ENCODE measurements at regions not wholly inside any gene's neighbourhood (a gene's known extent, or its start where the extent isn't known, plus 50 kb on each side); places are given as distances from the start of the nearest gene placed in this dataset.

DNA sequence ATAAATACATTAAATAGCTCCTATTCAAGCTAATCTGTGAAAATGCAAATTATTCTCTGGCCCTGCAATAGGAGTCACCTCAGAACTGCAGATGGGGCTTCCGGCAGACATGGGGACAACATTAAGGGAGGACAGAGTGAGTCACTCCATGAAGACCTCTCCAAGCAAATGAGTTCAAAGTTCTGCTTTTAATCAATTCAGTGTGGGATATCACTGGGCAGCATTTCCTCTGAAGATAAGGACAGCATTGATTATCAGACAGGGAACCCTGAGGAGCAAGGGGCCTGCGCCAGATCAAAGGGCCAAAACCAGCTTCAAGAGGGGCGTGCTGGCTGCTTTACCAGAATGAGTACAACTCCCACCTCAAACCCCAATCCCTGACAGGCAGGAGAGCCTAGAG lies 356.9 kb upstream of the KLHL29 start:
- H3K27me3 ChIP-seq (ENCODE audit: control insufficient read depth, insufficient read depth, low read length), result no peaks in the 10 kb centered on the region

DNA sequence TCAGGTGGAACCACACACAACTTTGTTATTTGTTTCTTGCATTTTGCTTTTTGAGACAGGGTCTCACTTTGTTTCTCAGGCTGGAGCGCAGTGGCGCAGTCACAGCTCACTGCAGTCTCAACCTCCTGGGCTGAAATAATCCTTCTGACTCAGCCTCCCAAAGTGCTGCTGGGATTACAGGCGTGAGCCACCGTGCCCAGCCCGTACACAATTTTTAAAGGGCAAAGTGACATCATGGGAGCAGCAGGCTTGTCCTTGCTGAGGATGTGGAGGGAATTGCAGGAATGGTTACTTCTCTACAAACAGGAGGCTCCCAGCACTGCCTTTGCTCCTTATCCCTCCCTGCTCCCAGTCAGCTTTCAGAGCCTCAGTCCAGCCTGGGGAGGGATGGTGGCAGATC lies 355.9 kb upstream of the KLHL29 start:
- no peak overlapping the region for H3K4me3 ChIP-seq (ENCODE audit: low read depth, low read length)
- H3K27me3 ChIP-seq (ENCODE audit: control insufficient read depth, insufficient read depth, low read length), result no peaks in the 10 kb centered on the region
- H3K36me3 ChIP-seq (ENCODE audit: control insufficient read depth, insufficient read depth, low read length), result no peaks in the 10 kb centered on the region
- H3K4me1 ChIP-seq (ENCODE audit: control insufficient read depth, insufficient read depth, low read length), result peaks cover 5% of the 10 kb centered on the region; the same call in 1 of the 2 replicates
- no peak overlapping the region for H3K9ac ChIP-seq (ENCODE audit: low read length)
- no peaks in the 10 kb centered on the region for H3K9me3 ChIP-seq (ENCODE audit: control insufficient read depth, insufficient read depth, low read depth, low read length)
- H3K27ac ChIP-seq (ENCODE audit: low read depth, low read length), result no peak overlapping the region

More for the DNA sequence above, 356.9 kb upstream of the KLHL29 start:
- H3K4me1 ChIP-seq (ENCODE audit: control insufficient read depth, insufficient read depth, low read length), result peaks cover 5% of the 10 kb centered on the region; the same call in 1 of the 2 replicates
- no peak overlapping the region for H3K9ac ChIP-seq (ENCODE audit: low read length)
- no peaks in the 10 kb centered on the region for H3K9me3 ChIP-seq (ENCODE audit: control insufficient read depth, insufficient read depth, low read depth, low read length)
- no peak overlapping the region for H3K4me3 ChIP-seq (ENCODE audit: low read depth, low read length)
- peak overlapping the region; percentile 35; the same call in 1 of the 2 replicates for H3K27ac ChIP-seq (ENCODE audit: low read depth, low read length)
- H3K36me3 ChIP-seq (ENCODE audit: control insufficient read depth, insufficient read depth, low read length), result no peaks in the 10 kb centered on the region

DNA sequence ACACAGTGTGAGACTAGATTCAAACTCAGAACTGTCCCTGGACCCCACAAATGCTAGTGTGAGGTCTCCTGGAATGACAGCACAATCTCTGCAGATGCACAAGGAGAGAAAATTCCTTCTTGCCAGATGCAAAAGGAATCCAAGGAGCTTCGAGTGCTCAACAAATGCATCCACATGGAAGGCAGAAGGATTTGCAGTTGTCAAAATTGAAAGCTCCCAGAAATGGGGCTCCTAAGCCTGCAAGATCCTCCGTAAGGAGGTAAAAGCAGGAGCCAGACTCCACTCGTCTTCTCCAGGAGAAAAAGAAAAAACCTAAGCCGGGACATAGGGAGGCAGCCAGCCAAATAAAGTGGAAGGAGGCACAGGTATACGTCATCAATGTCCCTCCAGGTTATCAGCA lies 355.0 kb upstream of the KLHL29 start:
- Histone ChIP-seq H3K4me1 (ENCODE audit: control insufficient read depth, insufficient read depth, low read length) (peaks cover 5% of the 10 kb centered on the region; the same call in 1 of the 2 replicates), H3K27ac (ENCODE audit: low read depth, low read length) (no peak overlapping the region), H3K27me3 (ENCODE audit: control insufficient read depth, insufficient read depth, low read length) (no peaks in the 10 kb centered on the region), H3K9ac (ENCODE audit: low read length) (no peak overlapping the region), H3K4me3 (ENCODE audit: low read depth, low read length) (no peak overlapping the region), H3K36me3 (ENCODE audit: control insufficient read depth, insufficient read depth, low read length) (no peaks in the 10 kb centered on the region), H3K9me3 (ENCODE audit: control insufficient read depth, insufficient read depth, low read depth, low read length) (no peaks in the 10 kb centered on the region)

DNA sequence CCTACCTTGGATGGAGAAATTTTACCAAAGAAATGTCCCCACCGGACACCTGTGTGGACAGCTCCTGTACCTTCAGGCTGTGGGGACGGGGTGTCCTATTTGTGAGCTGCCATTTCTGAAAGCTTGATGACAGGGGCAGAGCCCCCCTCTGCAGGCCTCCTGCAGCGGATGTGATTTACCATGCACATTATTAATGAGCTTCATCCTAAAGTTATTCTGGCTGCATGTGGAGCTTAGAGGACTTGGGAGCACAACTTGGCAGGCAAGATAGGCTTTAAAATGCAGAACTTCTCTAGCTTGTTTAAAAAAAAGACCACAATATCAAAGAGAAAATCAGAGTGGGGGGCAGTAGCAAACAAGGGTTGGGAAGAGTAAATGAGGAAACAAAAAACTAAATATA lies 350.0 kb upstream of the KLHL29 start:
- Histone ChIP-seq H3K4me3 (ENCODE audit: low read depth, low read length) (no peak overlapping the region), H3K9ac (ENCODE audit: low read length) (no peak overlapping the region), H3K36me3 (ENCODE audit: control insufficient read depth, insufficient read depth, low read length) (no peaks in the 10 kb centered on the region), H3K9me3 (ENCODE audit: control insufficient read depth, insufficient read depth, low read depth, low read length) (no peaks in the 10 kb centered on the region), H3K4me1 (ENCODE audit: control insufficient read depth, insufficient read depth, low read length) (no peaks in the 10 kb centered on the region), H3K27ac (ENCODE audit: low read depth, low read length) (no peak overlapping the region), H3K27me3 (ENCODE audit: control insufficient read depth, insufficient read depth, low read length) (no peaks in the 10 kb centered on the region)

DNA sequence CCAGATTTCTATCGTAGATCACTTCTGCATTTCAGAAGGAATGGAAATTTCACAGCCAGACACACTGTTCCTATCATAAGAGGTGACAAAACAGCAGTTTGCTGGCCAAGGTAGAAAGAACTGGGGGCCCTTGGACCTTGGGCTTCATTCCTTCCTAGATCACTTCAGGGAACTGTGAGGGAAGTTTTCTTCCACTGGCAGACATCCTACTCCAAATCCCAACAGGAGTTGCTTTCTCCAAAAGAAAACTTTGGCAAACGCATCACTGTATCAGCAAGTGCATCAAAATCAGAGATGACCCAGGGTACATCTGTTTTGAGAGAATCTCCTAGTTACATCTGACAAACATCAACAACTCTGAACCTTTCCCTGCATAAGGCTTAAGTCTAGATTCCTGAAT lies 348.4 kb upstream of the KLHL29 start:
- Histone ChIP-seq H3K27ac (ENCODE audit: low read depth, low read length) (no peak overlapping the region), H3K27me3 (ENCODE audit: control insufficient read depth, insufficient read depth, low read length) (no peaks in the 10 kb centered on the region)

DNA sequence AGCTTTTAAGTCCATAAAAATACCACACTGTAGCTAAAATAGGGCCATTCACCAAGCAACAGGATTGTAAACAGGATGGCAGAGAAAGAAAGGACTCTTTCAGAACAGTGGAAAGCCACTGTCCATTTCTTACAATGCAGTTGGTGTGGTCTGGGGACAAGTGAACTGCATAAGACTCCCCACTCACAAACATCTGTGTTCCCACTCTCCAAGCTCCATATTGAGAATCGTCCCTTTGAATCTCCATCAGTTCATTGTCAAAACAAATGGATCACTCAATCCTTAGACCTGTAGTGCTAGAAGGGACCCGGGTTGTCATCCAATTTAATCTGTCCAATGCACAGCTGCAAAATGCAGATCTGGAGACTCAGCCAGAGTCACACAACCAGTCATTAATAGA lies 347.4 kb upstream of the KLHL29 start:
- H3K27ac ChIP-seq (ENCODE audit: low read depth, low read length), result no peak overlapping the region
- H3K36me3 ChIP-seq (ENCODE audit: control insufficient read depth, insufficient read depth, low read length), result no peaks in the 10 kb centered on the region
- H3K27me3 ChIP-seq (ENCODE audit: control insufficient read depth, insufficient read depth, low read length), result no peaks in the 10 kb centered on the region
- no peaks in the 10 kb centered on the region for H3K4me1 ChIP-seq (ENCODE audit: control insufficient read depth, insufficient read depth, low read length)
- H3K4me3 ChIP-seq (ENCODE audit: low read depth, low read length), result no peak overlapping the region
- no peak overlapping the region for H3K9ac ChIP-seq (ENCODE audit: low read length)
- no peaks in the 10 kb centered on the region for H3K9me3 ChIP-seq (ENCODE audit: control insufficient read depth, insufficient read depth, low read depth, low read length)

More for the DNA sequence above, 348.4 kb upstream of the KLHL29 start:
- Histone ChIP-seq H3K36me3 (ENCODE audit: control insufficient read depth, insufficient read depth, low read length) (no peaks in the 10 kb centered on the region), H3K4me3 (ENCODE audit: low read depth, low read length) (no peak overlapping the region), H3K9ac (ENCODE audit: low read length) (no peak overlapping the region), H3K4me1 (ENCODE audit: control insufficient read depth, insufficient read depth, low read length) (no peaks in the 10 kb centered on the region), H3K9me3 (ENCODE audit: control insufficient read depth, insufficient read depth, low read depth, low read length) (no peaks in the 10 kb centered on the region)

DNA sequence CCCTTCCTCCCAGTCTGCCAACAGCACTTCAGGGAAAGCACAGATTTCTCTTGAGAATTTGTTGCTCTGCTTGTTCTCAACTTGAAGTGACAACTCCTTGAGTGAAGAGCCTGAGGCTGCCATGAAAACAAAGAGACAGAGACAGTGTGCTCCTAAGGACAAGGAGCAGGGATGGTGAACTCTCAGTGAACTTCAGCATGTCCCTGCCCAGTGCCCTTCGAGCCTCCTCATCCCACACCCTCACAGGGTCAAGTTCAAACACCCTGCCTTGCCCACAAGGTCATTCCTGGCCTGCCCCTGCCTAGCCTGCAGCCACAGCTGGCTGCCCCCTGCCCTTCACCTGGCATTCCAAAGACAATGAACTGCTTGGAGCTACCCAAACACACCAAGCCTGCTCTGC lies 343.5 kb upstream of the KLHL29 start:
- 0 out of 2 replicates have a peak, but pooled peaks cover 2% of the 10 kb centered on the region for H3K9me3 ChIP-seq (ENCODE audit: control insufficient read depth, insufficient read depth, low read depth, low read length)
- no peak overlapping the region for H3K4me3 ChIP-seq (ENCODE audit: low read depth, low read length)
- no peaks in the 10 kb centered on the region for H3K27me3 ChIP-seq (ENCODE audit: control insufficient read depth, insufficient read depth, low read length)
- H3K4me1 ChIP-seq (ENCODE audit: control insufficient read depth, insufficient read depth, low read length), result no peaks in the 10 kb centered on the region
- H3K27ac ChIP-seq (ENCODE audit: low read depth, low read length), result no peak overlapping the region
- no peaks in the 10 kb centered on the region for H3K36me3 ChIP-seq (ENCODE audit: control insufficient read depth, insufficient read depth, low read length)
- no peak overlapping the region for H3K9ac ChIP-seq (ENCODE audit: low read length)

DNA sequence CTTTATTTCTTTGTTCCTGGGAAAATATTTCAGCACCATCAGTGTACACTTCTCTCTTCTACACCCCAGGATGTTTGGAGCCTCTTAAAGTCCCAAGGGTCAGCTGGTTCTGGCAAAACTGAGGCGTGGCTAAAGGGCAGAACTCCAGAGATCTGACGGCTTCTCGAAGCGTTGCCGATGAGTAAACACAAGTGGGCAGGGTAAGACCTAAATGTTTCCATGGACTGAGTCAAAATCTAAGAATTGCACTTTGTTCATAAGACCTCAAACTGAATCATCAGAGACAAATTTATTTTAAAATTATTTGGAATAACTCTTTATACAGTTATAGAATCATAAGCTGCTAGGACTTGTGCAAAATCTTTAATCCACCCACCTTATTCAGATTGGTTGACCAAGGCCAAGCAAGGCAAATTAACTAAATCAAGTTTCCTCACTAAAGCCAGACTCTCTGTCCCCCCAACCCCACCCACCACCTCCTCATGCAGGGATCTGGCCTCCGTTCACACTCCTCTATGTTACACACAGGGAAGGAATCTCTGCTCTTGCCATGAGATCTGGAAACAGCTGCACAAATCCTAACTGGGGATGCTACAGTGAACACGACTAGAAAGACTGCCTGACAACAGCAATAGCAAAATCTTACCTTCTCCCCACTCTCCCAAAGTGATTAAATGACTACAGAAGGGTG lies 342.6 kb upstream of the KLHL29 start:
- Histone ChIP-seq H3K4me3 (ENCODE audit: low read depth, low read length) (no peak overlapping the region), H3K27me3 (ENCODE audit: control insufficient read depth, insufficient read depth, low read length) (no peaks in the 10 kb centered on the region), H3K4me1 (ENCODE audit: control insufficient read depth, insufficient read depth, low read length) (no peaks in the 10 kb centered on the region), H3K27ac (ENCODE audit: low read depth, low read length) (no peak overlapping the region), H3K9me3 (ENCODE audit: control insufficient read depth, insufficient read depth, low read depth, low read length) (0 out of 2 replicates have a peak, but pooled peaks cover 2% of the 10 kb centered on the region), H3K9ac (ENCODE audit: low read length) (no peak overlapping the region), H3K36me3 (ENCODE audit: control insufficient read depth, insufficient read depth, low read length) (no peaks in the 10 kb centered on the region)

DNA sequence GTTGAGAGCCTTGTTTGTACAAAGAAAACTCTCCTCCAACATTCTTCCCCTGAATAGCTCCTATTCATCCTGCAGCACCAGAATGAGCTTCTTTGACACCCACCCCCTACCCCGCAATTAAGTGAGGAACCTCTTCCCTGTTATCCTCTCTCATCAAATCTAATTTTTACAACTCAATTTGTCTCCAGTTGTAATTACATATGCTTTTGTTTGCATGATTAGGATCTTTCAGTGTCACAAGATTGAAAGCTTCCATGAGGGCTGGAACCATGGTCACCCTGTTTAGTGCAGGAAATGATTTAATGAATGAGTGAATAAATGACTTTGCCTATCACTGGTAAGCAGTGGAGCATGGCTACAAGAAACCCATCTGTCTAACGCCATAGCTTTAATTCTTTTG lies 334.6 kb upstream of the KLHL29 start:
- H3K27ac ChIP-seq (ENCODE audit: low read depth, low read length), result no peak overlapping the region
- no peak overlapping the region for H3K9ac ChIP-seq (ENCODE audit: low read length)
- no peaks in the 10 kb centered on the region for H3K9me3 ChIP-seq (ENCODE audit: control insufficient read depth, insufficient read depth, low read depth, low read length)
- no peaks in the 10 kb centered on the region for H3K27me3 ChIP-seq (ENCODE audit: control insufficient read depth, insufficient read depth, low read length)
- H3K36me3 ChIP-seq (ENCODE audit: control insufficient read depth, insufficient read depth, low read length), result no peaks in the 10 kb centered on the region
- H3K4me3 ChIP-seq (ENCODE audit: low read depth, low read length), result no peak overlapping the region
- no peaks in the 10 kb centered on the region for H3K4me1 ChIP-seq (ENCODE audit: control insufficient read depth, insufficient read depth, low read length)

DNA sequence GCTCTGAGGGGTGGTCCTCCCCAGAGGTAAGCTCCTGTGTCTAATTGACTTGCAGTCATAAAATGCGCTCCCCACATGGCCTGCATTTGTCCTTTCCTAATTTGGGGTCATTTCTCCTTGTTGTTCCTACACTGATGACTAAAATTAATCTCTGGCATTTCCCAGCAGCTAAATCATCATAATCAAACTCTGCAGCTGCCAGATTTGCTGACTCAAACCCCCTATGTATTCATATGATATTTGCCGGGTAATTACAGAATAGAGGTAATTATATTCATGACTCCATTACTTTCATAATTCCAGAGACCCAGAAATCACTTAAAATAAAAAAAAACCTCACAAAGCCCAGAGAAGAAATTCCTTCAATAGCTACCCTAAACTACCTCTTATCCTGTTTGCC lies 331.4 kb upstream of the KLHL29 start:
- H3K27ac ChIP-seq (ENCODE audit: low read depth, low read length), result no peak overlapping the region
- no peaks in the 10 kb centered on the region for H3K36me3 ChIP-seq (ENCODE audit: control insufficient read depth, insufficient read depth, low read length)
- H3K9ac ChIP-seq (ENCODE audit: low read length), result no peak overlapping the region
- no peaks in the 10 kb centered on the region for H3K9me3 ChIP-seq (ENCODE audit: control insufficient read depth, insufficient read depth, low read depth, low read length)
- H3K27me3 ChIP-seq (ENCODE audit: control insufficient read depth, insufficient read depth, low read length), result no peaks in the 10 kb centered on the region
- no peak overlapping the region for H3K4me3 ChIP-seq (ENCODE audit: low read depth, low read length)
- no peaks in the 10 kb centered on the region for H3K4me1 ChIP-seq (ENCODE audit: control insufficient read depth, insufficient read depth, low read length)

DNA sequence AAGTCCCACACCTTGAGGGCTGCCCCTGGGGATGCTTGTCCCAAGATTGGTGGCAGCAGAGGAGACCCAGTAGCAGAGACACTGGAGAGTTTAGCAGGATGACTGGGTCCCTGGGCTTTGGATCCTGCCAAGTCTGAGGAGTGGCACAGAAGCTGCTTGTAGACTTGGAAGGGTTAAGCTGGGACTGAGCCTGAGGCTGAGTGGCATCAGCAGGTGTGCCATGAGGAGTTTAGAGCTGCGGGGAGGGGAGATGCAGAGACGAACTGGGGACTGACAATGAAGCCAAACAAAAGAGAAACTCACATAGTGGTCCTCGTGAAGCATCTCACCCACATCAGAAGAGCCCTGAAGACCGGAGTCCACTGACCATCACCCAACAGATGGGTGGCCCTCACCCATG lies 329.7 kb upstream of the KLHL29 start:
- Histone ChIP-seq H3K27ac (ENCODE audit: low read depth, low read length) (no peak overlapping the region), H3K27me3 (ENCODE audit: control insufficient read depth, insufficient read depth, low read length) (no peaks in the 10 kb centered on the region), H3K9ac (ENCODE audit: low read length) (no peak overlapping the region), H3K9me3 (ENCODE audit: control insufficient read depth, insufficient read depth, low read depth, low read length) (no peaks in the 10 kb centered on the region), H3K4me3 (ENCODE audit: low read depth, low read length) (no peak overlapping the region), H3K36me3 (ENCODE audit: control insufficient read depth, insufficient read depth, low read length) (no peaks in the 10 kb centered on the region), H3K4me1 (ENCODE audit: control insufficient read depth, insufficient read depth, low read length) (no peaks in the 10 kb centered on the region)

All from HUES6 (cell line).